ENCODE measurements at regions not wholly inside any gene's neighbourhood (a gene's known extent, or its start where the extent isn't known, plus 50 kb on each side); places are given as distances from the start of the nearest gene placed in this dataset.

DNA sequence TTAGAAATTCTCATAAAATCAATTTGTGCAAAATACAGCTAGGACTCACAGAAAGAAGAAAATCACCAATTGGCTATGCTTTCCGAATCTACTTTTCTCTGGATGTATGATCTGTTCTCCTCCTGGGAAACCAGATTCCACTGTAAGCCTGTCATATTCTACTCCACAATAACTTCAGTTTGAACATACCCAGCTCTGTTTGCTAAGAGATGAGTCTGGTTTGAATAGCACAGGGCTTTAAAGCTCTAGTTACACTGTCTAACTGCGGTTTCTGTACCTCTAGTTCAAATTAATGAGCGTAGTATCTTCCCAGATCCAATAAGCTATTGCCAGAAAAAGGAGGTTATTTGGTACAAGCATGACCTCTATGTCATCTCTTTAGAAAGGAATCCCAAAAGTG is 270.1 kb downstream of the DAD1 start:
- DNase-seq (ENCODE audit: insufficient read length, low spot score), result no peak
- TF ChIP-seq SPI1 (IDR thresholded peaks at IDR 0.05; ENCODE audit: low read depth, low read length) (no peak), PAX5 (IDR thresholded peaks at IDR 0.05; ENCODE audit: insufficient read depth, low read length, severe bottlenecking) (no peak), TAF1 (IDR thresholded peaks at IDR 0.05; ENCODE audit: low read depth, low read length) (no peak), POLR2A (IDR thresholded peaks at IDR 0.05; ENCODE audit: low read depth, low read length) (no peak)
- FAIRE-seq, result no peak

GRCh38 chr14:22316473-22316872 is 272.6 kb downstream of the DAD1 start:
- DNase-seq (ENCODE audit: insufficient read length, low spot score) (no peak), FAIRE-seq (no peak)
- TF ChIP-seq POU2F2 (IDR thresholded peaks at IDR 0.05; ENCODE audit: low read depth, low read length) (no peak), TAF1 (IDR thresholded peaks at IDR 0.05; ENCODE audit: low read depth, low read length) (no peak), PAX5 (IDR thresholded peaks at IDR 0.05; ENCODE audit: insufficient read depth, low read length, severe bottlenecking) (no peak), SPI1 (IDR thresholded peaks at IDR 0.05; ENCODE audit: low read depth, low read length) (no peak), POLR2AphosphoS5 (IDR thresholded peaks at IDR 0.05; ENCODE audit: low read depth, low read length) (no peak), POLR2A (IDR thresholded peaks at IDR 0.05; ENCODE audit: low read depth, low read length) (no peak)

DNA sequence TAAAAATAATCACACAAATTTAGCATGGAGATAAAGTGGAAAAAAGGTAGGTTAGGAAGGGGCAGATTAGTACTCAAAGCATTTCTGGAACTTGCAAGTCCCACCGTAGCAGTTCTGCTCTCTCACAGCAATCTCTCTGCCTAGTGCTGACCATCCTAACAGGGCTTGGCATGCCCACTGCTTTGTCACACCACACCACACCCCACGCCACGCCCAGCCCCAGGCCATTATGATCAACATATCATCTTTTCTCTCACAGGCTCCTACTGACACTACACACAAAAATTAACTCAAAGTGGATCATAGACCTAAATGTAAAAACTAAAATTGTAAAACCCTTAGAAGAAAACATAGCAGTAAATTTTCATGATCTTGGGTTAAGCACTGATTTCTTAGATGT is 273.7 kb downstream of the DAD1 start:
- DNase-seq (ENCODE audit: insufficient read length, low spot score) (no peak), FAIRE-seq (no peak)

GRCh38 chr14:22314183-22314820 is 274.7 kb downstream of the DAD1 start:
- FAIRE-seq (peak; percentile 93), DNase-seq (ENCODE audit: insufficient read length, low spot score) (peak; percentile 28)
- TF ChIP-seq POU2F2 (IDR thresholded peaks at IDR 0.05; ENCODE audit: low read depth, low read length) (peak; percentile 88), POLR2A (IDR thresholded peaks at IDR 0.05; ENCODE audit: low read depth, low read length) (no peak)

More for the DNA sequence above, 273.7 kb downstream of the DAD1 start:
- TF ChIP-seq POU2F2 (IDR thresholded peaks at IDR 0.05; ENCODE audit: low read depth, low read length) (no peak), POLR2AphosphoS5 (IDR thresholded peaks at IDR 0.05; ENCODE audit: low read depth, low read length) (no peak), SPI1 (IDR thresholded peaks at IDR 0.05; ENCODE audit: low read depth, low read length) (no peak), POLR2A (IDR thresholded peaks at IDR 0.05; ENCODE audit: low read depth, low read length) (no peak), PAX5 (IDR thresholded peaks at IDR 0.05; ENCODE audit: insufficient read depth, low read length, severe bottlenecking) (no peak), TAF1 (IDR thresholded peaks at IDR 0.05; ENCODE audit: low read depth, low read length) (no peak)

DNA sequence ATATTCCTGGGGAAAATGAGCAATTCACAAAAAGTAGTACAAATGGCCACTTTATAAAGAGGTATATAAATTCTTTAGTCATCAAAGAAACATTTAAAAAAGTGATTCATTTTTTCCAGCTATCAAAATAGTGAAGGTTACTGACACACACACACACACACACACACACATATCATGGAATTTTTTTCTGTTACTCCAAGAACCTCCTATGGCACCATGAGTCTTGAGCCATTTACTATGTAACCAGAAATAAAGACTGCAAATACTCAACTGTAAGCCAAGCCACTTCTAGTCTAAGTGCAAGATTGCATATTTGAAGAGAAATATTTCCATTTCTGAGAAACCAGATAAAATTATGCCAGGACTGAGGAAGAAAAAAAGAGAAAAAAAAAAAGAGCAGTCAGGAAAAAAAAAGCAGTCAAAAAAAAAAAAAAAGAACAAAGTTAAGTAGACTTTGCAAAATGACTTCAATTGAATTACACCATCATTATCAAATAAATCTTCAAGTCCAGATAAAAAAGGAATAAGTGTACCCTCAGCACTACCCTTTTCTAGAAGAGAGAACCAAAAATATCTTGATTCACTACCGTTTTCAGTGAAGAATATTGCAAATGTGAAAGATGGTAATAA is 275.7 kb downstream of the DAD1 start:
- FAIRE-seq, result no peak
- TF ChIP-seq PAX5 (IDR thresholded peaks at IDR 0.05; ENCODE audit: insufficient read depth, low read length, severe bottlenecking), result no peak
- TF ChIP-seq POLR2AphosphoS5 (IDR thresholded peaks at IDR 0.05; ENCODE audit: low read depth, low read length), result no peak
- no peak for TF ChIP-seq TAF1 (IDR thresholded peaks at IDR 0.05; ENCODE audit: low read depth, low read length)
- no peak for TF ChIP-seq POU2F2 (IDR thresholded peaks at IDR 0.05; ENCODE audit: low read depth, low read length)
- TF ChIP-seq POLR2A (IDR thresholded peaks at IDR 0.05; ENCODE audit: low read depth, low read length), result no peak
- TF ChIP-seq SPI1 (IDR thresholded peaks at IDR 0.05; ENCODE audit: low read depth, low read length), result no peak

DNA sequence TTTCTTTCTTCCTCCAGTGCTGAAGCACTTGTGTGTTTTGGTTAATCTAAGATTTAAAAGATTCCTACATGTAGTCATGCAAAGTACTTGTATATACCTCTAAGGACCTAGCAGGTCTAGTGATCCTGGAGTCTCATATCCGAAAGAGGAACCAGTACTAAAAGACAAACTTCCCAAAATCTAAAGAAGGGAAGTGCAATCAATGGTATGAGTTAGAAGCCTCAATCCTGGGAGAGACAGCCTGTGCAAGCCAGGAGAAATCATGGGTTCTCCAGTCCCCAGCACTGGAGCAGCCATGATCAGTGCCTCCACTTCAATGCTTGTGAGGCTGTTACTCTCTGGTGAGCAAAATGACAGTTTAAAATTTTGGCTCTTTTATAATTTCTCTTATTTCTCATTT is 277.4 kb downstream of the DAD1 start:
- no peak for DNase-seq (ENCODE audit: insufficient read length, low spot score)
- TF ChIP-seq SPI1 (IDR thresholded peaks at IDR 0.05; ENCODE audit: low read depth, low read length) (no peak), TAF1 (IDR thresholded peaks at IDR 0.05; ENCODE audit: low read depth, low read length) (no peak), PAX5 (IDR thresholded peaks at IDR 0.05; ENCODE audit: insufficient read depth, low read length, severe bottlenecking) (no peak), POLR2AphosphoS5 (IDR thresholded peaks at IDR 0.05; ENCODE audit: low read depth, low read length) (no peak), POU2F2 (IDR thresholded peaks at IDR 0.05; ENCODE audit: low read depth, low read length) (no peak)
- FAIRE-seq, result no peak

More for the DNA sequence above, 275.7 kb downstream of the DAD1 start:
- DNase-seq (ENCODE audit: insufficient read length, low spot score), result no peak

DNA sequence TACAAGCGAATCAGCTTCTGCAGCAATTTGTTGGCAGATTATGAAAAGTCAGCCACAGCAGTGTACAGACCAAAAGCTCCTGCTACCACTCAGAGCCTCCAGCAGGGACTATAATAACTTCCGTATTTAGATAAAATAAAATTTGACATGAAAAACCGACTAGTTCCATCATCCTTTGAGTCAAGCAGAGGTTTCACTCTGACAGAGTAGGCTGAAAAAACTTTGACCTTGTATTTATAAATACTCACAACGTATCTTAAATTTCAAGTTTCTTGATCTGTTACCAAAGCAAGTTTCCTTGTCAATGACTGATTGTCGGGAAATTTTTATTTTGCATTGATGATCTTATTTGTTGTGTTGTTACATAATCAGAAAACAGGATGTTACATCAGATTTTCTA is 283.4 kb downstream of the DAD1 start:
- DNase-seq (ENCODE audit: insufficient read length, low spot score), result no peak
- no peak for FAIRE-seq
- TF ChIP-seq SPI1 (IDR thresholded peaks at IDR 0.05; ENCODE audit: low read depth, low read length) (no peak), PAX5 (IDR thresholded peaks at IDR 0.05; ENCODE audit: insufficient read depth, low read length, severe bottlenecking) (no peak), POU2F2 (IDR thresholded peaks at IDR 0.05; ENCODE audit: low read depth, low read length) (no peak), POLR2A (IDR thresholded peaks at IDR 0.05; ENCODE audit: low read depth, low read length) (no peak), POLR2AphosphoS5 (IDR thresholded peaks at IDR 0.05; ENCODE audit: low read depth, low read length) (no peak), TAF1 (IDR thresholded peaks at IDR 0.05; ENCODE audit: low read depth, low read length) (no peak)

DNA sequence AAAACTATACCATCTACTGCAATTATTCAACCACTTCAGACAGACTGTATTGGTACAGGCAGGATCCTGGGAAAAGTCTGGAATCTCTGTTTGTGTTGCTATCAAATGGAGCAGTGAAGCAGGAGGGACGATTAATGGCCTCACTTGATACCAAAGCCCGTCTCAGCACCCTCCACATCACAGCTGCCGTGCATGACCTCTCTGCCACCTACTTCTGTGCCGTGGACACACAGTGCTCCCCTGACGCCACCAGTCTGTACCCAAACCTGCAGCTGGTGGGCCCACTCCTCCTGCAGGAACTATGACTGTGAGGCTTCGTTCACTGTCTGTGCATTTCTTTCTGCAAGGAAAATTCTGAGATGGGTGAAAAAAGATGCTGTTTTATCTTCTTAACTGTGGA is 284.7 kb downstream of the DAD1 start:
- DNase-seq (ENCODE audit: insufficient read length, low spot score) (no peak), FAIRE-seq (no peak)
- TF ChIP-seq POU2F2 (IDR thresholded peaks at IDR 0.05; ENCODE audit: low read depth, low read length) (no peak), PAX5 (IDR thresholded peaks at IDR 0.05; ENCODE audit: insufficient read depth, low read length, severe bottlenecking) (no peak), POLR2AphosphoS5 (IDR thresholded peaks at IDR 0.05; ENCODE audit: low read depth, low read length) (no peak), SPI1 (IDR thresholded peaks at IDR 0.05; ENCODE audit: low read depth, low read length) (no peak), TAF1 (IDR thresholded peaks at IDR 0.05; ENCODE audit: low read depth, low read length) (no peak), POLR2A (IDR thresholded peaks at IDR 0.05; ENCODE audit: low read depth, low read length) (no peak)

DNA sequence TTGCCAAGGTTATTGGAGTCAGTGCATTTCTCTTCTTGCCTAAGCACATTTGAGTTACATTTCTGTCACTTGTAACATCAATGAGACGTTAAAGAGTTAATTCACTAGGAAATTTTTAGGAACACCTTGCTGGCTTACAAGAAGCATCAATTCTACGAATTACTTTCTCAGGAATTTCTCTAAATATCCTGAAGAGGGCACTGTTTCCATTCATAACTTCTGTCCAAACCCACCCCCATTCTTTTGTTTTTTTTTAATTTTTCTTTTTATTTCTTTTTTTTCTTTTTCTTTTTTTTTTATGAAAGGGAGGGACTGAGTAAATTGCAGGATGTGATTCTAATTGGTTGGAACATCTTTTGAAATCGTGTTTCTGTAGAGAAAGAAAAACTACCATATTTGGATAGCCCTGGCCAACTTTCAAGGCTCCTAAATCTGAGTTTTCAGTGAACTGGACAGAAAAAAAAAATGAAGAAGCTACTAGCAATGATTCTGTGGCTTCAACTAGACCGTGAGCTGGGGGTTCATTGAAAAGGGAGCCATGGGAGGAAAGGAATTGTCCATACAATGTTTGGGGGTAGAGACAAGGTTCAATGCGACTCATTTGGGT is 285.3 kb downstream of the DAD1 start:
- TF ChIP-seq TAF1 (IDR thresholded peaks at IDR 0.05; ENCODE audit: low read depth, low read length) (no peak), POU2F2 (IDR thresholded peaks at IDR 0.05; ENCODE audit: low read depth, low read length) (no peak), SPI1 (IDR thresholded peaks at IDR 0.05; ENCODE audit: low read depth, low read length) (no peak), POLR2A (IDR thresholded peaks at IDR 0.05; ENCODE audit: low read depth, low read length) (no peak), POLR2AphosphoS5 (IDR thresholded peaks at IDR 0.05; ENCODE audit: low read depth, low read length) (no peak), PAX5 (IDR thresholded peaks at IDR 0.05; ENCODE audit: insufficient read depth, low read length, severe bottlenecking) (no peak)
- DNase-seq (ENCODE audit: insufficient read length, low spot score) (no peak), FAIRE-seq (no peak)
